HepG2 (cell line): ENCODE measurements at regions not wholly inside any gene's neighbourhood (a gene's known extent, or its start where the extent isn't known, plus 50 kb on each side); places are given as distances from the start of the nearest gene placed in this dataset.

Experiments used
- ATAC-seq: fragments of 200-7000 bp; cut with Tn5 transposase; 3 replicates; pipeline ENCODE4 v1.9.1; 2020; ENCODE audit warnings: mild to moderate bottlenecking, moderate library complexity
- BruUV-seq: library from RNA; stranded (reverse); fragments of 400-500 nt; replicated peaks from 2 replicates; lab custom pipeline; 2021; lab: Mats Ljungman, UMichigan
- CTCF ChIA-PET: fragments of 300-600 bp; formaldehyde crosslinking; extraction: SDS; loops from one replicate; lab custom pipeline; 2021; ENCODE audit warnings: low total read pairs, inconsistent platforms, low intra/inter-chr PET ratio; lab: Yijun Ruan, JAX
- POLR2A ChIA-PET: fragments of 350-600 bp; sonication (Branson Sonifier 250); formaldehyde crosslinking; loops from one replicate; lab custom pipeline; 2020; ENCODE audit warnings: antibody characterized with exemption, inconsistent platforms; lab: Yijun Ruan, JAX
- DNase-seq: peaks from one replicate; pipeline ENCODE4 v3.0.0-alpha.2; 2015; ENCODE audit warnings: low spot score
- FAIRE-seq: peaks from 3 replicates; lab custom pipeline; 2011; peaks lifted over from hg19 to GRCh38; lab: Jason Lieb, UNC
- H2AFZ ChIP-seq: one replicate; pipeline ENCODE4 v1.6.1; 2011; ENCODE audit warnings: low read length, inconsistent platforms
- H3K27ac ChIP-seq: fragments of 300-600 bp; 3 replicates; pipeline ENCODE4 v1.8.0; 2011; ENCODE audit warnings: mixed run types, mild to moderate bottlenecking, mixed read lengths, low read length, inconsistent platforms; ENCODE audit not compliant: insufficient read depth; ENCODE audit errors: extremely low read length
- H3K27me3 ChIP-seq, 2 experiments: fragments of 200-600 bp in 1 of 2; 2 replicates in 1 of 2; 3 replicates in 1 of 2; pipeline versions ENCODE4 v1.6.0 to v1.8.0; 2011; ENCODE audit warnings: low read length in 2 of 2, mild to moderate bottlenecking in 2 of 2, moderate library complexity in 2 of 2, inconsistent platforms in 1 of 2; ENCODE audit not compliant: insufficient read depth in 2 of 2, control insufficient read depth in 1 of 2
- H3K36me3 ChIP-seq, 2 experiments: fragments of 200-600 bp in 1 of 2; replicated peaks in 1 of 2; 2 replicates in 1 of 2; 3 replicates in 1 of 2; pipeline versions ENCODE4 v1.5.1 to v1.8.0; 2011; ENCODE audit warnings: low read length in 2 of 2, inconsistent platforms in 1 of 2; ENCODE audit not compliant: insufficient read depth in 2 of 2, control insufficient read depth in 1 of 2
- H3K4me1 ChIP-seq: 2 replicates; pipeline ENCODE4 v1.5.1; 2012; ENCODE audit warnings: low read length, inconsistent platforms; ENCODE audit not compliant: insufficient read depth
- H3K4me2 ChIP-seq: 2 replicates; pipeline ENCODE4 v1.6.0; 2011; ENCODE audit warnings: low read depth, low read length, inconsistent platforms
- H3K4me3 ChIP-seq, 3 experiments: fragments of 200-600 bp in 1 of 3; sonication (generic), shearing (Covaris generic) in 1 of 3; replicated peaks in 1 of 3; 2 replicates each; pipeline ENCODE4 v1.5.1; 2011 to 2016; ENCODE audit warnings: low read length in 3 of 3, inconsistent platforms in 2 of 3, low read depth in 2 of 3, mild to moderate bottlenecking in 2 of 3, control low read depth in 1 of 3, mixed read lengths in 1 of 3; ENCODE audit not compliant: insufficient read depth in 1 of 3
- H3K79me2 ChIP-seq: one replicate; pipeline ENCODE4 v1.6.1; 2011; ENCODE audit warnings: low read length, inconsistent platforms; ENCODE audit not compliant: insufficient read depth
- H3K9ac ChIP-seq: 2 replicates; pipeline ENCODE4 v1.6.0; 2011; ENCODE audit warnings: mild to moderate bottlenecking, low read depth, low read length, inconsistent platforms; ENCODE audit not compliant: insufficient read depth
- H3K9me3 ChIP-seq: 2 replicates; pipeline ENCODE4 v1.5.1; 2012; ENCODE audit warnings: mild to moderate bottlenecking, low read length
- H4K20me1 ChIP-seq: 2 replicates; pipeline ENCODE4 v1.6.0; 2011; ENCODE audit warnings: inconsistent platforms, mild to moderate bottlenecking, low read length, moderate library complexity; ENCODE audit not compliant: insufficient read depth
- ARNT2 ChIP-seq: sonication (generic); formaldehyde crosslinking; IDR thresholded peaks from 2 replicates; pipeline ENCODE4 v1.8.0; 2022; ENCODE audit warnings: mild to moderate bottlenecking, low read depth, missing genetic modification reagents, moderate library complexity
- EZH2 ChIP-seq: conservative IDR thresholded peaks from 2 replicates; pipeline ENCODE4 v1.6.1; 2012; ENCODE audit warnings: mild to moderate bottlenecking, low read depth, low read length, moderate library complexity
- PHF21A ChIP-seq: sonication (generic); formaldehyde crosslinking; IDR thresholded peaks from 2 replicates; pipeline ENCODE4 v1.5.0; 2020; ENCODE audit warnings: mild to moderate bottlenecking, missing genetic modification reagents
- WIZ ChIP-seq: sonication (generic); formaldehyde crosslinking; IDR thresholded peaks from 2 replicates; pipeline ENCODE4 v1.5.1; 2020; ENCODE audit warnings: mild to moderate bottlenecking, missing genetic modification reagents
- ZBTB2 ChIP-seq: sonication (generic); formaldehyde crosslinking; IDR thresholded peaks from 2 replicates; pipeline ENCODE4 v1.8.0; 2022; ENCODE audit warnings: low read depth, missing genetic modification reagents
- ZBTB40 ChIP-seq, 2 experiments: fragments of 450-650 bp in 1 of 2; sonication (generic) in 1 of 2; formaldehyde crosslinking in 1 of 2; IDR thresholded peaks; 2 replicates each; pipeline versions ENCODE4 v1.6.1 to v1.8.0; 2016 to 2022; ENCODE audit warnings: antibody characterized with exemption in 1 of 2, mild to moderate bottlenecking in 1 of 2, missing genetic modification reagents in 1 of 2
- ZNF12 ChIP-seq: sonication (generic); formaldehyde crosslinking; IDR thresholded peaks from 2 replicates; pipeline ENCODE4 v1.5.0; 2020; ENCODE audit warnings: missing genetic modification reagents
- ZNF136 ChIP-seq: sonication (generic); formaldehyde crosslinking; IDR thresholded peaks from 2 replicates; pipeline ENCODE4 v1.8.1; 2022; ENCODE audit warnings: low read depth, mild to moderate bottlenecking, moderate library complexity, missing genetic modification reagents
- ZNF672 ChIP-seq: sonication (generic); formaldehyde crosslinking; IDR thresholded peaks from 2 replicates; pipeline ENCODE4 v1.8.1; 2022; ENCODE audit warnings: missing genetic modification reagents
- ZNF839 ChIP-seq: sonication (generic); formaldehyde crosslinking; IDR thresholded peaks from 2 replicates; pipeline ENCODE4 v1.4.0; 2020; ENCODE audit warnings: missing genetic modification reagents, mild to moderate bottlenecking, borderline replicate concordance
- ZSCAN21 ChIP-seq: sonication (generic); formaldehyde crosslinking; IDR thresholded peaks from 2 replicates; pipeline ENCODE4 v1.8.0; 2022; ENCODE audit warnings: mild to moderate bottlenecking, missing genetic modification reagents, moderate library complexity, borderline replicate concordance
- ZSCAN29 ChIP-seq: sonication (generic); formaldehyde crosslinking; conservative IDR thresholded peaks from 2 replicates; pipeline ENCODE4 v1.4.0; 2020; ENCODE audit warnings: mild to moderate bottlenecking, missing genetic modification reagents
- WGBS: methylation state at CpG from one replicate; pipeline ENCODE4 v1.1.6; 2017; ENCODE audit warnings: low lambda C conversion rate; 5-methylcytosine and 5-hydroxymethylcytosine counted together
- in situ Hi-C: cut with HindIII; loops from 2 replicates; pipeline ENCODE4 v1.10.0; 2017; ENCODE audit warnings: low pct_unique_long_range_greater_than_20kb; ENCODE audit not compliant: extremely low pct_ligation_motif_present
- intact Hi-C: fragments of 100-400 bp; cut with micrococcal nuclease; formaldehyde crosslinking; loops from one replicate; pipeline ENCODE4 v1.10.0; 2022; ENCODE audit not compliant: unreplicated experiment

GRCh38 chr9:32698706-32699277 lies 63.3 kb upstream of the TAF1L start:
- intact Hi-C loops = no loop called here
- TF ChIP-seq ARNT2 (no peak), ZSCAN21 (CRISPR knock-in tag) (no peak), ZBTB2 (CRISPR knock-in tag) (no peak), ZNF672 (CRISPR knock-in tag) (no peak), ZNF12 (no peak), ZNF839 (CRISPR knock-in tag) (no peak), PHF21A (no peak), ZBTB40 (IDR thresholded peaks at IDR 0.05) (no peak), ZBTB40 (CRISPR knock-in tag; IDR thresholded peaks at IDR 0.05) (no peak), ZNF136 (no peak), EZH2 (no peak), WIZ (CRISPR knock-in tag) (no peak), ZSCAN29 (CRISPR knock-in tag) (no peak)
- FAIRE-seq (no peak), DNase-seq (no peak), ATAC-seq (no peak)
- no peaks in the 10 kb centered on the region; the same call in 1 of the 2 replicates for H4K20me1 ChIP-seq
- H3K27me3 ChIP-seq = peaks cover 0 to 37% of the 10 kb centered on the region in 2 experiments; a peak in 2 of 5 replicates
- ChIA-PET POLR2A (no interaction called here), CTCF (no interaction called here)
- BruUV-seq = no TSS peak
- H3K4me2 ChIP-seq = no peak overlapping the region
- in situ Hi-C loops = no loop called here
- no peaks in the 10 kb centered on the region for H3K4me1 ChIP-seq
- no peak overlapping the region for H2AFZ ChIP-seq
- H3K36me3 ChIP-seq = no peaks in the 10 kb centered on the region
- 10% methylated on average over 9 of the region's 9 CpGs for WGBS
- no peak overlapping the region for H3K9ac ChIP-seq
- H3K27ac ChIP-seq = no peak overlapping the region
- no peaks in the 10 kb centered on the region for H3K79me2 ChIP-seq
- H3K9me3 ChIP-seq = no peaks in the 10 kb centered on the region
- no peak overlapping the region for H3K4me3 ChIP-seq
